Esophagus muscularis mucosa (tissue), 3 donors: ENCODE measurements at regions not wholly inside any gene's neighbourhood (a gene's known extent, or its start where the extent isn't known, plus 50 kb on each side); places are given as distances from the start of the nearest gene placed in this dataset.

Source experiments
- POLR2A ChIP-seq: fragments of 450-650 bp; IDR thresholded peaks from one replicate; pipeline ENCODE4 v1.6.1; 2017; ENCODE audit warnings: antibody characterized with exemption, moderate library complexity, mild to moderate bottlenecking, low read depth
- POLR2AphosphoS5 ChIP-seq, 2 donors: sonication (generic); formaldehyde crosslinking; IDR thresholded peaks; one replicate each; pipeline ENCODE4 v1.6.1; 2017; ENCODE audit warnings: antibody characterized with exemption in 2 of 2
- TF ChIP-seq, protein P1 (sequence below), 3 experiments: fragments of 200-600 bp in 2 of 3; fragments of 450-650 bp in 1 of 3; sonication (generic) in 2 of 3; IDR thresholded peaks; one replicate each; pipeline ENCODE4 v1.5.1; 2017 to 2019; ENCODE audit warnings: antibody characterized with exemption in 3 of 3, mild to moderate bottlenecking in 2 of 3, moderate library complexity in 1 of 3

DNA sequence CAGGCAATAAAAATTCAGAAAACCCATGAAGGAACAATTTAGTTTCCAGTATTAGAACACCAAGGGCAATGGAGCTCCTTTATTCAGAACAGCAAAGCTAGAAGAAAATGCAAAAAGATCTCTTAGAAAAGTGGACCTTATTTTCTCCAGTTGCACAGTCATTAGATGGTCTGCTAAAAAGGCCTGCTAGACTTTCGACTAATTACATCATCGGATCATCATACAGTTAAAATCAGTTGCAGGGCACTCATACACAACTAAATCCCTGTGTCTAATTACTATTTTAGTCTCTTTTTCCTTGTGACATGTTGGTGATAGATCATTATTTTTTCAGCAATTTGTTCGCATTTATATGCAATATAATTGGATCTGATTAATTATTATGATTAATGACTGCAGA, 425.3 kb downstream of the NR4A2 start:
- TF ChIP-seq POLR2A, result no peak
- TF ChIP-seq, protein P1, sequence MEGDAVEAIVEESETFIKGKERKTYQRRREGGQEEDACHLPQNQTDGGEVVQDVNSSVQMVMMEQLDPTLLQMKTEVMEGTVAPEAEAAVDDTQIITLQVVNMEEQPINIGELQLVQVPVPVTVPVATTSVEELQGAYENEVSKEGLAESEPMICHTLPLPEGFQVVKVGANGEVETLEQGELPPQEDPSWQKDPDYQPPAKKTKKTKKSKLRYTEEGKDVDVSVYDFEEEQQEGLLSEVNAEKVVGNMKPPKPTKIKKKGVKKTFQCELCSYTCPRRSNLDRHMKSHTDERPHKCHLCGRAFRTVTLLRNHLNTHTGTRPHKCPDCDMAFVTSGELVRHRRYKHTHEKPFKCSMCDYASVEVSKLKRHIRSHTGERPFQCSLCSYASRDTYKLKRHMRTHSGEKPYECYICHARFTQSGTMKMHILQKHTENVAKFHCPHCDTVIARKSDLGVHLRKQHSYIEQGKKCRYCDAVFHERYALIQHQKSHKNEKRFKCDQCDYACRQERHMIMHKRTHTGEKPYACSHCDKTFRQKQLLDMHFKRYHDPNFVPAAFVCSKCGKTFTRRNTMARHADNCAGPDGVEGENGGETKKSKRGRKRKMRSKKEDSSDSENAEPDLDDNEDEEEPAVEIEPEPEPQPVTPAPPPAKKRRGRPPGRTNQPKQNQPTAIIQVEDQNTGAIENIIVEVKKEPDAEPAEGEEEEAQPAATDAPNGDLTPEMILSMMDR (IDR thresholded peaks at IDR 0.05), result no peak
- TF ChIP-seq POLR2AphosphoS5 (IDR thresholded peaks at IDR 0.05), result no peak
